ENCODE measurements at regions not wholly inside any gene's neighbourhood (a gene's known extent, or its start where the extent isn't known, plus 50 kb on each side); places are given as distances from the start of the nearest gene placed in this dataset.
A peak's percentile ranks its signal among the peaks of the same experiment; 100 is the strongest.
"Not testable (repeated sequence)": the region's sequence is repeated elsewhere in the genome, so short reads cannot be mapped to it uniquely, and the experiment has no call there.

GRCh38 chr7:101743241-101743994 lies 74.0 kb upstream of the CUX1 start:
- DNase-seq (ENCODE audit: low spot score) = peak; percentile 84

- no peak for DNase-seq (ENCODE audit: low spot score)
These were observed 73.4 kb upstream of the CUX1 start for GRCh38 chr7:101743995-101744360.

- DNase-seq (ENCODE audit: low spot score) = no peak
These were observed 72.8 kb upstream of the CUX1 start for GRCh38 chr7:101744588-101744987.

GRCh38 chr7:101746314-101746713 lies 71.1 kb upstream of the CUX1 start:
- DNase-seq (ENCODE audit: low spot score) = no peak

- no peak for DNase-seq (ENCODE audit: low spot score)
These were observed 70.2 kb upstream of the CUX1 start for GRCh38 chr7:101747053-101747878.

- no peak for DNase-seq (ENCODE audit: low spot score)
These were observed 69.5 kb upstream of the CUX1 start for GRCh38 chr7:101747879-101748345.

- DNase-seq (ENCODE audit: low spot score) = no peak
These were observed 67.5 kb upstream of the CUX1 start for GRCh38 chr7:101749891-101750290.

GRCh38 chr7:101753316-101753715 lies 64.1 kb upstream of the CUX1 start:
- DNase-seq (ENCODE audit: low spot score) = no peak

- no peak for DNase-seq (ENCODE audit: low spot score)
These were observed 62.8 kb upstream of the CUX1 start for GRCh38 chr7:101754424-101755159.

GRCh38 chr7:101757879-101758278 lies 59.5 kb upstream of the CUX1 start:
- DNase-seq (ENCODE audit: low spot score) = no peak

GRCh38 chr7:101758519-101758918 lies 58.9 kb upstream of the CUX1 start:
- DNase-seq (ENCODE audit: low spot score) = not testable (repeated sequence)

GRCh38 chr7:101764221-101764620 lies 53.2 kb upstream of the CUX1 start:
- DNase-seq (ENCODE audit: low spot score) = no peak

- no peak for DNase-seq (ENCODE audit: low spot score)
These were observed 49.9 kb upstream of the CUX1 start for GRCh38 chr7:101767544-101767943.
